IPS-NIHi11 (cell line): ENCODE measurements at regions not wholly inside any gene's neighbourhood (a gene's known extent, or its start where the extent isn't known, plus 50 kb on each side); places are given as distances from the start of the nearest gene placed in this dataset.
"Not testable (repeated sequence)": the region's sequence is repeated elsewhere in the genome, so short reads cannot be mapped to it uniquely, and the experiment has no call there.

Experiments
- DNase-seq: peaks from one replicate; pipeline ENCODE4 v3.0.0; 2012; ENCODE audit warnings: mixed read lengths, low spot score

- no peak for DNase-seq
Measured at GRCh38 chr5:85170183-85170582, 785.5 kb upstream of the EDIL3 start.

- no peak for DNase-seq
Measured at GRCh38 chr5:85173469-85173868, 788.8 kb upstream of the EDIL3 start.

- DNase-seq, result no peak
Measured at GRCh38 chr5:85182344-85182743, 797.7 kb upstream of the EDIL3 start.

GRCh38 chr5:85204289-85204688 lies 819.6 kb upstream of the EDIL3 start:
- no peak for DNase-seq

GRCh38 chr5:85205430-85205829 lies 820.8 kb upstream of the EDIL3 start:
- no peak for DNase-seq

- DNase-seq, result no peak
Measured at GRCh38 chr5:85225388-85225787, 840.7 kb upstream of the EDIL3 start.

GRCh38 chr5:85249204-85249603 lies 864.5 kb upstream of the EDIL3 start:
- no peak for DNase-seq

GRCh38 chr5:85263125-85263524 lies 878.4 kb upstream of the EDIL3 start:
- no peak for DNase-seq

- DNase-seq, result no peak
Measured at GRCh38 chr5:85266692-85267091, 882.0 kb upstream of the EDIL3 start.

- DNase-seq, result no peak
Measured at GRCh38 chr5:85268194-85268593, 883.5 kb upstream of the EDIL3 start.

- no peak for DNase-seq
Measured at GRCh38 chr5:85278193-85278592, 893.5 kb upstream of the EDIL3 start.

- DNase-seq, result no peak
Measured at GRCh38 chr5:85288914-85289313, 904.2 kb upstream of the EDIL3 start.

GRCh38 chr5:85293145-85293785 lies 908.6 kb upstream of the EDIL3 start:
- DNase-seq, result no peak

GRCh38 chr5:85304524-85304923 lies 919.8 kb upstream of the EDIL3 start:
- no peak for DNase-seq

- DNase-seq, result no peak
Measured at GRCh38 chr5:85305766-85306165, 921.1 kb upstream of the EDIL3 start.

GRCh38 chr5:85311536-85311935 lies 926.9 kb upstream of the EDIL3 start:
- no peak for DNase-seq

GRCh38 chr5:85320495-85320894 lies 935.8 kb upstream of the EDIL3 start:
- DNase-seq, result no peak

- DNase-seq, result no peak
Measured at GRCh38 chr5:85333276-85333675, 948.6 kb upstream of the EDIL3 start.

- DNase-seq, result no peak
Measured at GRCh38 chr5:85337435-85337834, 952.8 kb upstream of the EDIL3 start.

- DNase-seq, result no peak
Measured at GRCh38 chr5:85340790-85341189, 956.1 kb upstream of the EDIL3 start.

- no peak for DNase-seq
Measured at GRCh38 chr5:85345818-85346217, 961.1 kb upstream of the EDIL3 start.

- DNase-seq, result no peak
Measured at GRCh38 chr5:85357309-85357708, 972.6 kb upstream of the EDIL3 start.

GRCh38 chr5:85375525-85375924 lies 990.8 kb upstream of the EDIL3 start:
- DNase-seq, result no peak

- DNase-seq, result no peak
Measured at GRCh38 chr5:85388770-85389169, 1004.1 kb upstream of the EDIL3 start.

- not testable (repeated sequence) for DNase-seq
Measured at GRCh38 chr5:85392309-85392708, 1007.6 kb upstream of the EDIL3 start.
